ENCODE measurements at regions not wholly inside any gene's neighbourhood (a gene's known extent, or its start where the extent isn't known, plus 50 kb on each side); places are given as distances from the start of the nearest gene placed in this dataset.

GRCh38 chr1:14437417-14437918, 161.0 kb upstream of the KAZN start:
- no peak overlapping the region for H3K27ac Mint-ChIP-seq (ENCODE audit: low read depth, unreplicated experiment)
- no peak overlapping the region for H3K4me3 Mint-ChIP-seq (ENCODE audit: unreplicated experiment)
- no peaks in the 10 kb centered on the region for H3K9me3 Mint-ChIP-seq (ENCODE audit: unreplicated experiment)
- intact Hi-C loops (cut with micrococcal nuclease) = no loop called here
- BruUV-seq (replicated peaks) = no TSS peak
- ChIA-PET POLR2A (no interaction called here), CTCF (interaction anchor here (0.7 kb wide), 1 partner anchor 36 kb away, joined by 3 read pairs; no protein-coding TSS in a partner anchor)
- H3K36me3 Mint-ChIP-seq (ENCODE audit: insufficient read depth, unreplicated experiment) = no peaks in the 10 kb centered on the region
- no peaks in the 10 kb centered on the region for H3K27me3 Mint-ChIP-seq (ENCODE audit: insufficient read depth, unreplicated experiment)
- no peak for DNase-seq (ENCODE audit: unreplicated experiment)
- peaks cover 25% of the 10 kb centered on the region for H3K4me1 Mint-ChIP-seq (ENCODE audit: insufficient read depth, unreplicated experiment)
- TF ChIP-seq CTCF (IDR thresholded peaks at IDR 0.05; ENCODE audit: unreplicated experiment) = no peak

GRCh38 chr1:14438127-14438769, 160.2 kb upstream of the KAZN start:
- no peaks in the 10 kb centered on the region for H3K9me3 Mint-ChIP-seq (ENCODE audit: unreplicated experiment)
- no peak for TF ChIP-seq CTCF (IDR thresholded peaks at IDR 0.05; ENCODE audit: unreplicated experiment)
- intact Hi-C loops (cut with micrococcal nuclease) = no loop called here
- H3K4me3 Mint-ChIP-seq (ENCODE audit: unreplicated experiment) = no peak overlapping the region
- peaks cover 27% of the 10 kb centered on the region for H3K4me1 Mint-ChIP-seq (ENCODE audit: insufficient read depth, unreplicated experiment)
- no peak for DNase-seq (ENCODE audit: unreplicated experiment)
- BruUV-seq (replicated peaks) = no TSS peak
- H3K27ac Mint-ChIP-seq (ENCODE audit: low read depth, unreplicated experiment) = no peak overlapping the region
- ChIA-PET CTCF (no interaction called here), POLR2A (no interaction called here)
- no peaks in the 10 kb centered on the region for H3K36me3 Mint-ChIP-seq (ENCODE audit: insufficient read depth, unreplicated experiment)
- no peaks in the 10 kb centered on the region for H3K27me3 Mint-ChIP-seq (ENCODE audit: insufficient read depth, unreplicated experiment)

- Mint-ChIP-seq H3K27ac (ENCODE audit: low read depth, unreplicated experiment) (no peak overlapping the region), H3K4me3 (ENCODE audit: unreplicated experiment) (no peak overlapping the region), H3K4me1 (ENCODE audit: insufficient read depth, unreplicated experiment) (peaks cover 34% of the 10 kb centered on the region), H3K27me3 (ENCODE audit: insufficient read depth, unreplicated experiment) (no peaks in the 10 kb centered on the region), H3K36me3 (ENCODE audit: insufficient read depth, unreplicated experiment) (no peaks in the 10 kb centered on the region), H3K9me3 (ENCODE audit: unreplicated experiment) (no peaks in the 10 kb centered on the region)
- POLR2A ChIA-PET = no interaction called here
- BruUV-seq (replicated peaks) = no TSS peak
- DNase-seq (ENCODE audit: unreplicated experiment) = no peak
- intact Hi-C loops (cut with micrococcal nuclease) = no loop called here
- no peak for TF ChIP-seq CTCF (IDR thresholded peaks at IDR 0.05; ENCODE audit: unreplicated experiment)
- CTCF ChIA-PET = interaction anchor here (0.6 kb wide), 1 partner anchor 666 kb away, joined by 4 read pairs; no protein-coding TSS in a partner anchor
Measured at GRCh38 chr1:14439015-14439414, 159.5 kb upstream of the KAZN start.

- DNase-seq (ENCODE audit: unreplicated experiment) = no peak
- intact Hi-C loops (cut with micrococcal nuclease) = no loop called here
- ChIA-PET CTCF (interaction anchor here (0.6 to 0.7 kb wide), 2 partner anchors 40 to 339 kb away, joined by 3 read pairs; no protein-coding TSS in a partner anchor), POLR2A (no interaction called here)
- H3K27me3 Mint-ChIP-seq (ENCODE audit: insufficient read depth, unreplicated experiment) = no peaks in the 10 kb centered on the region
- no peak overlapping the region for H3K27ac Mint-ChIP-seq (ENCODE audit: low read depth, unreplicated experiment)
- H3K4me1 Mint-ChIP-seq (ENCODE audit: insufficient read depth, unreplicated experiment) = peaks cover 34% of the 10 kb centered on the region
- no peak for TF ChIP-seq CTCF (IDR thresholded peaks at IDR 0.05; ENCODE audit: unreplicated experiment)
- H3K4me3 Mint-ChIP-seq (ENCODE audit: unreplicated experiment) = no peak overlapping the region
- H3K36me3 Mint-ChIP-seq (ENCODE audit: insufficient read depth, unreplicated experiment) = no peaks in the 10 kb centered on the region
- no TSS peak for BruUV-seq (replicated peaks)
- H3K9me3 Mint-ChIP-seq (ENCODE audit: unreplicated experiment) = no peaks in the 10 kb centered on the region
Measured at GRCh38 chr1:14440166-14440565, 158.3 kb upstream of the KAZN start.

Measured in MCF 10A (cell line).